ENCODE measurements at regions not wholly inside any gene's neighbourhood (a gene's known extent, or its start where the extent isn't known, plus 50 kb on each side); places are given as distances from the start of the nearest gene placed in this dataset.

DNA sequence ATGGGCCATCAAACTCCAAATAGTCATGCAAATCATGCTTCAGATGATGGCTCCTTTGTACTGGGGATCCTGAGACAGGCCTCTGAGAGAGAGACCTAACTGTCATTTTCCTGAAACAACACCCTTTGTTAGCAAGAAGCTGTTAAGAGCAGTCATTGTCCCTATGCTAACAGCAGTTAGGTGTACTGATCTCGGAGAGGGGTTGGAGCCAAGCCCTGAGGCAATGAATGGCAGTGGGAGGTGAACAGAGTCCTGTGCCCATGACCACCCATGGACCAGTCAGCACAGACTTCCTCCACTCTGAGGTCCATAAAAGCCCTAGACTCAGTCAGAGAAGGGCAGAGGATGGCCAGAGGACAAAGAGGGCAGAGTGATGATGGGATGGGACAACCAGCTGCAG, 747.6 kb upstream of the LRFN5 start:
- TF ChIP-seq, protein P1, sequence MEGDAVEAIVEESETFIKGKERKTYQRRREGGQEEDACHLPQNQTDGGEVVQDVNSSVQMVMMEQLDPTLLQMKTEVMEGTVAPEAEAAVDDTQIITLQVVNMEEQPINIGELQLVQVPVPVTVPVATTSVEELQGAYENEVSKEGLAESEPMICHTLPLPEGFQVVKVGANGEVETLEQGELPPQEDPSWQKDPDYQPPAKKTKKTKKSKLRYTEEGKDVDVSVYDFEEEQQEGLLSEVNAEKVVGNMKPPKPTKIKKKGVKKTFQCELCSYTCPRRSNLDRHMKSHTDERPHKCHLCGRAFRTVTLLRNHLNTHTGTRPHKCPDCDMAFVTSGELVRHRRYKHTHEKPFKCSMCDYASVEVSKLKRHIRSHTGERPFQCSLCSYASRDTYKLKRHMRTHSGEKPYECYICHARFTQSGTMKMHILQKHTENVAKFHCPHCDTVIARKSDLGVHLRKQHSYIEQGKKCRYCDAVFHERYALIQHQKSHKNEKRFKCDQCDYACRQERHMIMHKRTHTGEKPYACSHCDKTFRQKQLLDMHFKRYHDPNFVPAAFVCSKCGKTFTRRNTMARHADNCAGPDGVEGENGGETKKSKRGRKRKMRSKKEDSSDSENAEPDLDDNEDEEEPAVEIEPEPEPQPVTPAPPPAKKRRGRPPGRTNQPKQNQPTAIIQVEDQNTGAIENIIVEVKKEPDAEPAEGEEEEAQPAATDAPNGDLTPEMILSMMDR (IDR thresholded peaks at IDR 0.05; ENCODE audit: insufficient read depth, low read length, poor library complexity, severe bottlenecking), result no peak
- no peak for TF ChIP-seq EZH2phosphoT487 (conservative IDR thresholded peaks at IDR 0.05; ENCODE audit: low read length)
